Effector CD4-positive, alpha-beta T cell (primary cell): ENCODE measurements at regions not wholly inside any gene's neighbourhood (a gene's known extent, or its start where the extent isn't known, plus 50 kb on each side); places are given as distances from the start of the nearest gene placed in this dataset.
"Not testable (repeated sequence)": the region's sequence is repeated elsewhere in the genome, so short reads cannot be mapped to it uniquely, and the experiment has no call there.

Experiments used
- DNase-seq: peaks from one replicate; pipeline ENCODE4 v3.0.0-alpha.2; 2020

GRCh38 chr3:25897019-25897418 is 107.1 kb downstream of the OXSM start:
- no peak for DNase-seq

- DNase-seq: no peak
Measured at GRCh38 chr3:25899352-25900101, 109.6 kb downstream of the OXSM start.

- no peak for DNase-seq
Measured at GRCh38 chr3:25900161-25900560, 110.3 kb downstream of the OXSM start.

GRCh38 chr3:25901796-25902195 is 111.9 kb downstream of the OXSM start:
- no peak for DNase-seq

GRCh38 chr3:25902586-25902985 is 112.7 kb downstream of the OXSM start:
- DNase-seq: no peak

GRCh38 chr3:25903371-25904129 is 113.7 kb downstream of the OXSM start:
- DNase-seq: no peak

- DNase-seq: no peak
Measured at GRCh38 chr3:25904206-25904605, 114.3 kb downstream of the OXSM start.

GRCh38 chr3:25906132-25906906 is 116.4 kb downstream of the OXSM start:
- no peak for DNase-seq

GRCh38 chr3:25907081-25907480 is 117.2 kb downstream of the OXSM start:
- DNase-seq: no peak

- no peak for DNase-seq
Measured at GRCh38 chr3:25910105-25910504, 120.2 kb downstream of the OXSM start.

GRCh38 chr3:25910997-25911396 is 121.1 kb downstream of the OXSM start:
- DNase-seq: peak; percentile 4

- DNase-seq: no peak
Measured at GRCh38 chr3:25911525-25912295, 121.8 kb downstream of the OXSM start.

- DNase-seq: no peak
Measured at GRCh38 chr3:25913179-25913578, 123.3 kb downstream of the OXSM start.

- no peak for DNase-seq
Measured at GRCh38 chr3:25915673-25916072, 125.8 kb downstream of the OXSM start.

GRCh38 chr3:25916321-25916720 is 126.4 kb downstream of the OXSM start:
- DNase-seq: no peak

- DNase-seq: not testable (repeated sequence)
Measured at GRCh38 chr3:25931967-25932366, 142.1 kb downstream of the OXSM start.

- no peak for DNase-seq
Measured at GRCh38 chr3:25938566-25939325, 148.9 kb downstream of the OXSM start.

- no peak for DNase-seq
Measured at GRCh38 chr3:25940935-25941334, 151.0 kb downstream of the OXSM start.

- DNase-seq: no peak
Measured at GRCh38 chr3:25944329-25944728, 154.4 kb downstream of the OXSM start.

GRCh38 chr3:25945366-25945765 is 155.5 kb downstream of the OXSM start:
- DNase-seq: no peak

GRCh38 chr3:25945836-25946235 is 155.9 kb downstream of the OXSM start:
- DNase-seq: no peak

- no peak for DNase-seq
Measured at GRCh38 chr3:25952133-25952532, 162.2 kb downstream of the OXSM start.
